ENCODE measurements at regions not wholly inside any gene's neighbourhood (a gene's known extent, or its start where the extent isn't known, plus 50 kb on each side); places are given as distances from the start of the nearest gene placed in this dataset.
A peak's percentile ranks its signal among the peaks of the same experiment; 100 is the strongest.
"Not testable (repeated sequence)": the region's sequence is repeated elsewhere in the genome, so short reads cannot be mapped to it uniquely, and the experiment has no call there.

- Histone ChIP-seq H3K9me3 (ENCODE audit: low read depth) (no peaks in the 10 kb centered on the region), H4K20me1 (ENCODE audit: insufficient read depth, poor library complexity, severe bottlenecking) (no peaks in the 10 kb centered on the region), H3K4me1 (ENCODE audit: insufficient read depth) (no peaks in the 10 kb centered on the region), H3K9me2 (replicated peaks; ENCODE audit: insufficient read depth) (no peaks in the 10 kb centered on the region), H3K27ac (no peak overlapping the region), H3K36me3 (replicated peaks; ENCODE audit: insufficient read depth, low read depth) (no peaks in the 10 kb centered on the region), H3K4me2 (no peak overlapping the region), H3K79me2 (no peaks in the 10 kb centered on the region), H3K4me3 (no peak overlapping the region), H2AFZ (peak overlapping the region; percentile 12), H3K27me3 (no peaks in the 10 kb centered on the region)
- TF ChIP-seq, protein P1, sequence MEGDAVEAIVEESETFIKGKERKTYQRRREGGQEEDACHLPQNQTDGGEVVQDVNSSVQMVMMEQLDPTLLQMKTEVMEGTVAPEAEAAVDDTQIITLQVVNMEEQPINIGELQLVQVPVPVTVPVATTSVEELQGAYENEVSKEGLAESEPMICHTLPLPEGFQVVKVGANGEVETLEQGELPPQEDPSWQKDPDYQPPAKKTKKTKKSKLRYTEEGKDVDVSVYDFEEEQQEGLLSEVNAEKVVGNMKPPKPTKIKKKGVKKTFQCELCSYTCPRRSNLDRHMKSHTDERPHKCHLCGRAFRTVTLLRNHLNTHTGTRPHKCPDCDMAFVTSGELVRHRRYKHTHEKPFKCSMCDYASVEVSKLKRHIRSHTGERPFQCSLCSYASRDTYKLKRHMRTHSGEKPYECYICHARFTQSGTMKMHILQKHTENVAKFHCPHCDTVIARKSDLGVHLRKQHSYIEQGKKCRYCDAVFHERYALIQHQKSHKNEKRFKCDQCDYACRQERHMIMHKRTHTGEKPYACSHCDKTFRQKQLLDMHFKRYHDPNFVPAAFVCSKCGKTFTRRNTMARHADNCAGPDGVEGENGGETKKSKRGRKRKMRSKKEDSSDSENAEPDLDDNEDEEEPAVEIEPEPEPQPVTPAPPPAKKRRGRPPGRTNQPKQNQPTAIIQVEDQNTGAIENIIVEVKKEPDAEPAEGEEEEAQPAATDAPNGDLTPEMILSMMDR (IDR thresholded peaks at IDR 0.05; ENCODE audit: poor library complexity) = peak; percentile 45
- no peak for TF ChIP-seq EZH2phosphoT487 (IDR thresholded peaks at IDR 0.05; ENCODE audit: low read depth, severe bottlenecking, unreplicated experiment)
- 79% methylated on average over 3 of the region's 3 CpGs for WGBS (ENCODE audit: low lambda C conversion rate, missing lambda C conversion rate)
- DNase-seq (ENCODE audit: low spot score) = no peak
Measured at GRCh38 chr4:100907465-100908454, 389.9 kb upstream of the EMCN start.

GRCh38 chr4:100906973-100907372, 389.2 kb upstream of the EMCN start:
- Histone ChIP-seq H3K27ac (no peak overlapping the region), H3K27me3 (no peaks in the 10 kb centered on the region), H3K36me3 (replicated peaks; ENCODE audit: insufficient read depth, low read depth) (no peaks in the 10 kb centered on the region), H4K20me1 (ENCODE audit: insufficient read depth, poor library complexity, severe bottlenecking) (no peaks in the 10 kb centered on the region), H3K79me2 (no peaks in the 10 kb centered on the region), H3K4me3 (no peak overlapping the region), H3K9me2 (replicated peaks; ENCODE audit: insufficient read depth) (no peaks in the 10 kb centered on the region), H3K4me1 (ENCODE audit: insufficient read depth) (no peaks in the 10 kb centered on the region), H3K9me3 (ENCODE audit: low read depth) (no peaks in the 10 kb centered on the region), H3K4me2 (no peak overlapping the region), H2AFZ (no peak overlapping the region)
- WGBS (ENCODE audit: low lambda C conversion rate, missing lambda C conversion rate) = 94% methylated on average over 3 of the region's 3 CpGs
- TF ChIP-seq EZH2phosphoT487 (IDR thresholded peaks at IDR 0.05; ENCODE audit: low read depth, severe bottlenecking, unreplicated experiment) = no peak
- no peak for DNase-seq (ENCODE audit: low spot score)

DNA sequence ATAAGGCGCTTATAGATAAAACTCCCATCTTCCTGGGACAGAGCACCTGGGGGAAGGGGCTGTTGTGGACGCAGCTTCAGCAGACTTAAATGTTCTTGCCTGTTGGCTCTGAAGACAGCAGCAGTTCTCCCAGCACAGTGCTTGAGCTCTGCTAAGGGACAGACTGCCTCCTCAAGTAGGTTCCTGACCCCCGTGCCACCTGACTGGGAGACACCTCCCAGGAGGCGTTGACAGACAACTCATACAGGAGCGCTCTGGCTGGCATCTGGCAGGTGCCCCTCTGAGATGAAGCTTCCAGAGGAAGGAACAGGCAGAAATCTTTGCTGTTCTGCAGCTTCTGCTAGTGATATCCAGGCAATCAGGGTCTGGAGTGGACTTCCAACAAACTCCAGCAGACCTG, 383.1 kb upstream of the EMCN start:
- H2AFZ ChIP-seq; H3K79me2 ChIP-seq; H4K20me1 ChIP-seq (ENCODE audit: insufficient read depth, poor library complexity, severe bottlenecking); H3K4me1 ChIP-seq (ENCODE audit: insufficient read depth); H3K27me3 ChIP-seq; H3K4me3 ChIP-seq; DNase-seq (ENCODE audit: low spot score); H3K9me2 ChIP-seq (replicated peaks; ENCODE audit: insufficient read depth); H3K36me3 ChIP-seq (replicated peaks; ENCODE audit: insufficient read depth, low read depth); H3K4me2 ChIP-seq; H3K27ac ChIP-seq; H3K9me3 ChIP-seq (ENCODE audit: low read depth): not testable (repeated sequence)
- WGBS (ENCODE audit: low lambda C conversion rate, missing lambda C conversion rate) = 94% methylated on average over 5 of the region's 5 CpGs

GRCh38 chr4:100900134-100900533, 382.3 kb upstream of the EMCN start:
- H3K27ac ChIP-seq = no peak overlapping the region
- H3K9me3 ChIP-seq (ENCODE audit: low read depth) = no peaks in the 10 kb centered on the region

More at GRCh38 chr4:100900134-100900533, 382.3 kb upstream of the EMCN start:
- no peaks in the 10 kb centered on the region for H3K4me1 ChIP-seq (ENCODE audit: insufficient read depth)
- no peak for DNase-seq (ENCODE audit: low spot score)
- H3K4me2 ChIP-seq = no peak overlapping the region
- H3K9me2 ChIP-seq (replicated peaks; ENCODE audit: insufficient read depth) = no peaks in the 10 kb centered on the region
- no peaks in the 10 kb centered on the region for H3K79me2 ChIP-seq
- H3K4me3 ChIP-seq = no peak overlapping the region
- WGBS (ENCODE audit: low lambda C conversion rate, missing lambda C conversion rate) = 91% methylated on average over 11 of the region's 11 CpGs
- no peaks in the 10 kb centered on the region for H4K20me1 ChIP-seq (ENCODE audit: insufficient read depth, poor library complexity, severe bottlenecking)
- no peak overlapping the region for H2AFZ ChIP-seq
- no peaks in the 10 kb centered on the region for H3K27me3 ChIP-seq
- TF ChIP-seq EZH2phosphoT487 (IDR thresholded peaks at IDR 0.05; ENCODE audit: low read depth, severe bottlenecking, unreplicated experiment) (no peak), EZH2 (IDR thresholded peaks at IDR 0.05; ENCODE audit: borderline replicate concordance) (no peak)
- TF ChIP-seq, protein P1 (IDR thresholded peaks at IDR 0.05; ENCODE audit: poor library complexity) = no peak
- no peaks in the 10 kb centered on the region for H3K36me3 ChIP-seq (replicated peaks; ENCODE audit: insufficient read depth, low read depth)
